ENCODE measurements at regions not wholly inside any gene's neighbourhood (a gene's known extent, or its start where the extent isn't known, plus 50 kb on each side); places are given as distances from the start of the nearest gene placed in this dataset.

GRCh38 chr12:93133361-93133760 lies 204.3 kb upstream of the EEA1 start:
- no peak overlapping the region for H3K27ac Mint-ChIP-seq (ENCODE audit: unreplicated experiment)
- no peaks in the 10 kb centered on the region for H3K27me3 Mint-ChIP-seq (ENCODE audit: low read depth)
- no peaks in the 10 kb centered on the region for H3K36me3 Mint-ChIP-seq (ENCODE audit: low read depth)
- DNase-seq (ENCODE audit: low read depth, low spot score): no peak
- no peak for TF ChIP-seq CTCF (conservative IDR thresholded peaks at IDR 0.05)
- H3K4me1 Mint-ChIP-seq: peaks cover 17% of the 10 kb centered on the region
- H3K9me3 Mint-ChIP-seq: no peaks in the 10 kb centered on the region
- H3K4me3 Mint-ChIP-seq: no peak overlapping the region

- H3K36me3 Mint-ChIP-seq (ENCODE audit: low read depth): no peaks in the 10 kb centered on the region
- no peaks in the 10 kb centered on the region for H3K27me3 Mint-ChIP-seq (ENCODE audit: low read depth)
- no peaks in the 10 kb centered on the region for H3K9me3 Mint-ChIP-seq
- peaks cover 17% of the 10 kb centered on the region for H3K4me1 Mint-ChIP-seq
- no peak for TF ChIP-seq CTCF (conservative IDR thresholded peaks at IDR 0.05)
- no peak overlapping the region for H3K27ac Mint-ChIP-seq (ENCODE audit: unreplicated experiment)
- no peak overlapping the region for H3K4me3 Mint-ChIP-seq
- no peak for DNase-seq (ENCODE audit: low read depth, low spot score)
Measured at GRCh38 chr12:93134175-93134890, 205.2 kb upstream of the EEA1 start.

- no peak overlapping the region for H3K27ac Mint-ChIP-seq (ENCODE audit: unreplicated experiment)
Measured at GRCh38 chr12:93134893-93135285, 205.8 kb upstream of the EEA1 start.

GRCh38 chr12:93135286-93136239 lies 206.5 kb upstream of the EEA1 start:
- no peak overlapping the region for H3K27ac Mint-ChIP-seq (ENCODE audit: unreplicated experiment)
- no peaks in the 10 kb centered on the region for H3K9me3 Mint-ChIP-seq
- no peak for DNase-seq (ENCODE audit: low read depth, low spot score)
- no peaks in the 10 kb centered on the region for H3K27me3 Mint-ChIP-seq (ENCODE audit: low read depth)
- no peaks in the 10 kb centered on the region for H3K36me3 Mint-ChIP-seq (ENCODE audit: low read depth)
- TF ChIP-seq CTCF (conservative IDR thresholded peaks at IDR 0.05): no peak
- peaks cover 13% of the 10 kb centered on the region for H3K4me1 Mint-ChIP-seq
- no peak overlapping the region for H3K4me3 Mint-ChIP-seq

More at GRCh38 chr12:93134893-93135285, 205.8 kb upstream of the EEA1 start:
- Mint-ChIP-seq H3K4me3 (no peak overlapping the region), H3K9me3 (no peaks in the 10 kb centered on the region), H3K36me3 (ENCODE audit: low read depth) (no peaks in the 10 kb centered on the region), H3K27me3 (ENCODE audit: low read depth) (no peaks in the 10 kb centered on the region), H3K4me1 (peaks cover 17% of the 10 kb centered on the region)
- DNase-seq (ENCODE audit: low read depth, low spot score): no peak
- no peak for TF ChIP-seq CTCF (conservative IDR thresholded peaks at IDR 0.05)

GRCh38 chr12:93136253-93137055 lies 207.4 kb upstream of the EEA1 start:
- no peak for DNase-seq (ENCODE audit: low read depth, low spot score)
- peaks cover 12% of the 10 kb centered on the region for H3K4me1 Mint-ChIP-seq
- H3K9me3 Mint-ChIP-seq: no peaks in the 10 kb centered on the region
- H3K27me3 Mint-ChIP-seq (ENCODE audit: low read depth): no peaks in the 10 kb centered on the region
- no peaks in the 10 kb centered on the region for H3K36me3 Mint-ChIP-seq (ENCODE audit: low read depth)
- no peak overlapping the region for H3K4me3 Mint-ChIP-seq
- TF ChIP-seq CTCF (conservative IDR thresholded peaks at IDR 0.05): no peak
- no peak overlapping the region for H3K27ac Mint-ChIP-seq (ENCODE audit: unreplicated experiment)
